Osteocyte (in vitro differentiated cells): ENCODE measurements at regions not wholly inside any gene's neighbourhood (a gene's known extent, or its start where the extent isn't known, plus 50 kb on each side); places are given as distances from the start of the nearest gene placed in this dataset.

ENCODE experiments used
- DNase-seq: peaks from one replicate; pipeline ENCODE4 v3.0.0; 2021; ENCODE audit warnings: mixed read lengths; ENCODE audit not compliant: unreplicated experiment; ENCODE audit errors: extremely low spot score
- H3K27ac Mint-ChIP-seq: one replicate; pipeline ENCODE4 v1.8.0; 2021; ENCODE audit warnings: mild to moderate bottlenecking, mixed read lengths; ENCODE audit not compliant: unreplicated experiment
- H3K27me3 Mint-ChIP-seq: one replicate; pipeline ENCODE4 v1.8.0; 2021; ENCODE audit warnings: mixed read lengths; ENCODE audit not compliant: unreplicated experiment
- H3K36me3 Mint-ChIP-seq: one replicate; pipeline ENCODE4 v1.8.0; 2021; ENCODE audit warnings: mixed read lengths; ENCODE audit not compliant: unreplicated experiment
- H3K4me1 Mint-ChIP-seq: one replicate; pipeline ENCODE4 v1.8.0; 2021; ENCODE audit warnings: mixed read lengths; ENCODE audit not compliant: unreplicated experiment
- H3K4me3 Mint-ChIP-seq: one replicate; pipeline ENCODE4 v1.8.0; 2021; ENCODE audit warnings: mild to moderate bottlenecking, moderate library complexity, mixed read lengths; ENCODE audit not compliant: unreplicated experiment
- H3K9me3 Mint-ChIP-seq: one replicate; pipeline ENCODE4 v1.8.0; 2021; ENCODE audit warnings: mixed read lengths; ENCODE audit not compliant: unreplicated experiment
- CTCF ChIP-seq: fragments of 200-600 bp; sonication (generic); IDR thresholded peaks from 2 replicates; pipeline ENCODE4 v1.5.0; 2021; ENCODE audit warnings: antibody characterized with exemption, mild to moderate bottlenecking, moderate library complexity

GRCh38 chr18:51429644-51430043 is 232.2 kb upstream of the MEX3C start:
- no peak for DNase-seq
- H3K27ac Mint-ChIP-seq = no peak overlapping the region
- H3K4me3 Mint-ChIP-seq = no peak overlapping the region
- H3K27me3 Mint-ChIP-seq = peaks cover 5% of the 10 kb centered on the region
- no peaks in the 10 kb centered on the region for H3K4me1 Mint-ChIP-seq
- peaks cover 6% of the 10 kb centered on the region for H3K9me3 Mint-ChIP-seq
- no peak for TF ChIP-seq CTCF
- no peaks in the 10 kb centered on the region for H3K36me3 Mint-ChIP-seq

GRCh38 chr18:51430538-51430937 is 233.1 kb upstream of the MEX3C start:
- no peak for DNase-seq
- H3K9me3 Mint-ChIP-seq = peaks cover 6% of the 10 kb centered on the region
- no peak overlapping the region for H3K27ac Mint-ChIP-seq
- no peak overlapping the region for H3K4me3 Mint-ChIP-seq
- no peaks in the 10 kb centered on the region for H3K4me1 Mint-ChIP-seq
- no peaks in the 10 kb centered on the region for H3K36me3 Mint-ChIP-seq
- H3K27me3 Mint-ChIP-seq = no peaks in the 10 kb centered on the region
- TF ChIP-seq CTCF = no peak

- Mint-ChIP-seq H3K4me3 (no peak overlapping the region), H3K27ac (no peak overlapping the region), H3K4me1 (no peaks in the 10 kb centered on the region), H3K9me3 (peaks cover 6% of the 10 kb centered on the region), H3K36me3 (no peaks in the 10 kb centered on the region), H3K27me3 (peaks cover 9% of the 10 kb centered on the region)
- no peak for TF ChIP-seq CTCF
- DNase-seq = no peak
These were observed 235.8 kb upstream of the MEX3C start for GRCh38 chr18:51433296-51433695.

- no peaks in the 10 kb centered on the region for H3K4me1 Mint-ChIP-seq
- H3K9me3 Mint-ChIP-seq = peaks cover 4% of the 10 kb centered on the region
- DNase-seq = no peak
- no peak for TF ChIP-seq CTCF
- peaks cover 12% of the 10 kb centered on the region for H3K27me3 Mint-ChIP-seq
- no peak overlapping the region for H3K4me3 Mint-ChIP-seq
- no peaks in the 10 kb centered on the region for H3K36me3 Mint-ChIP-seq
- no peak overlapping the region for H3K27ac Mint-ChIP-seq
These were observed 236.4 kb upstream of the MEX3C start for GRCh38 chr18:51433881-51434280.

- H3K27ac Mint-ChIP-seq = no peak overlapping the region
- H3K4me3 Mint-ChIP-seq = no peak overlapping the region
- H3K4me1 Mint-ChIP-seq = no peaks in the 10 kb centered on the region
- H3K9me3 Mint-ChIP-seq = no peaks in the 10 kb centered on the region
- TF ChIP-seq CTCF = no peak
- DNase-seq = no peak
- no peaks in the 10 kb centered on the region for H3K36me3 Mint-ChIP-seq
- H3K27me3 Mint-ChIP-seq = peaks cover 26% of the 10 kb centered on the region
These were observed 240.1 kb upstream of the MEX3C start for GRCh38 chr18:51437280-51438271.
